Mesendoderm (in vitro differentiated cells): ENCODE measurements at regions not wholly inside any gene's neighbourhood (a gene's known extent, or its start where the extent isn't known, plus 50 kb on each side); places are given as distances from the start of the nearest gene placed in this dataset.

Source experiments
- DNase-seq: peaks from one replicate; pipeline ENCODE4 v3.0.0; 2013
- H2AK5ac ChIP-seq: 2 replicates; pipeline ENCODE4 v1.6.1; 2013; ENCODE audit warnings: low read length, inconsistent platforms
- H2BK120ac ChIP-seq: 2 replicates; pipeline ENCODE4 v1.6.1; 2013; ENCODE audit warnings: low read depth, mild to moderate bottlenecking, low read length, moderate library complexity, mixed read lengths
- H2BK15ac ChIP-seq: replicated peaks from 2 replicates; pipeline ENCODE4 v1.6.1; 2013; ENCODE audit warnings: low read depth, mild to moderate bottlenecking, moderate library complexity
- H2BK5ac ChIP-seq: 2 replicates; pipeline ENCODE4 v1.6.1; 2013; ENCODE audit warnings: low read length, inconsistent platforms
- H3K18ac ChIP-seq: 2 replicates; pipeline ENCODE4 v1.6.1; 2013; ENCODE audit warnings: mild to moderate bottlenecking, low read length, mixed read lengths
- H3K23ac ChIP-seq: one replicate; pipeline ENCODE4 v1.6.1; 2013; ENCODE audit warnings: low read length
- H3K27ac ChIP-seq: 2 replicates; pipeline ENCODE4 v1.5.1; 2013; ENCODE audit warnings: low read depth, mild to moderate bottlenecking, inconsistent platforms, low read length, moderate library complexity
- H3K27me3 ChIP-seq: 2 replicates; pipeline ENCODE4 v1.6.1; 2013; ENCODE audit warnings: low read length, control low read depth, mild to moderate bottlenecking, inconsistent platforms; ENCODE audit not compliant: insufficient read depth, poor library complexity
- H3K36me3 ChIP-seq: 2 replicates; pipeline ENCODE4 v1.6.1; 2013; ENCODE audit warnings: low read length, inconsistent platforms; ENCODE audit not compliant: control insufficient read depth, insufficient read depth
- H3K4ac ChIP-seq: one replicate; pipeline ENCODE4 v1.6.1; 2013; ENCODE audit warnings: low read depth, mild to moderate bottlenecking, low read length, moderate library complexity
- H3K4me1 ChIP-seq: 2 replicates; pipeline ENCODE4 v1.6.1; 2013; ENCODE audit warnings: low read depth, low read length, inconsistent platforms; ENCODE audit not compliant: control insufficient read depth
- H3K4me2 ChIP-seq: 2 replicates; pipeline ENCODE4 v1.6.1; 2013; ENCODE audit warnings: low read length
- H3K4me3 ChIP-seq: 2 replicates; pipeline ENCODE4 v1.5.1; 2013; ENCODE audit warnings: mild to moderate bottlenecking, low read length
- H3K56ac ChIP-seq: one replicate; pipeline ENCODE4 v1.6.1; 2013; ENCODE audit warnings: low read length
- H3K79me1 ChIP-seq: 2 replicates; pipeline ENCODE4 v1.6.1; 2013; ENCODE audit warnings: low read length, inconsistent platforms
- H3K79me2 ChIP-seq: 2 replicates; pipeline ENCODE4 v1.6.1; 2013; ENCODE audit warnings: mild to moderate bottlenecking, low read length; ENCODE audit not compliant: control insufficient read depth, insufficient read depth
- H3K9ac ChIP-seq: 2 replicates; pipeline ENCODE4 v1.6.1; 2013; ENCODE audit warnings: low read length, inconsistent platforms
- H4K5ac ChIP-seq: one replicate; pipeline ENCODE4 v1.6.1; 2013; ENCODE audit warnings: low read length
- H4K8ac ChIP-seq: one replicate; pipeline ENCODE4 v1.6.1; 2013; ENCODE audit warnings: low read depth, mild to moderate bottlenecking, control low read depth, low read length, moderate library complexity
- WGBS: extraction: QIAGEN DNeasy Blood & Tissue Kit; methylation state at CpG from one replicate; pipeline ENCODE4 v1.1.7; 2013; ENCODE audit warnings: low lambda C conversion rate, missing lambda C conversion rate; ENCODE audit not compliant: insufficient coverage; ENCODE audit errors: extremely low coverage; 5-methylcytosine and 5-hydroxymethylcytosine counted together

DNA sequence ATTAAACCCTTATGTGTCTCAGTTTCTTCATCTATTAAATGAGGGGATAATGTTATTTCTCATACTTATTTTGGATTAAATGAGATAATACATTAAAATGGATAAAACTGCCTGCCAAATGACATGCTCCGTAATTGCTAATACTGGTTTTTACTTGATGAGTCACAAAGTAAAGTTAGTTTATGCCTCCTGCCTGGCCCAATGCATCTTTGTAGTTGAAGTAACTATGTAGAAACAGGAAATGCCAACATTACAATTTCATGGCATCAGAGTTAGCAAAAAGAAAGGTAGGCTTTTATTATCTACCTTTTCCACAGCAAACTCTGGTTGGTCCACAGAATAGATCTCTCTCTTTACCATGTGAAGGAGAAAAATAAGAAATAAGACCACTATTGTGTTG, 214.5 kb downstream of the TBX15 start:
- Histone ChIP-seq H3K27ac (no peak overlapping the region), H3K27me3 (no peaks in the 10 kb centered on the region), H2BK120ac (no peak overlapping the region), H3K79me2 (no peaks in the 10 kb centered on the region), H3K9ac (no peak overlapping the region), H2AK5ac (no peak overlapping the region), H3K4ac (no peak overlapping the region), H3K79me1 (no peaks in the 10 kb centered on the region), H3K4me1 (no peaks in the 10 kb centered on the region), H3K4me2 (no peak overlapping the region), H3K36me3 (no peaks in the 10 kb centered on the region), H3K18ac (no peak overlapping the region), H3K4me3 (no peak overlapping the region), H2BK15ac (no peak overlapping the region), H4K5ac (no peak overlapping the region), H4K8ac (no peak overlapping the region), H2BK5ac (no peak overlapping the region), H3K56ac (no peak overlapping the region), H3K23ac (no peak overlapping the region)
- no peak for DNase-seq
- no CpG with 5 or more reads among the region's 1 CpG for WGBS

- no peak overlapping the region for H2BK120ac ChIP-seq
- H4K5ac ChIP-seq: no peak overlapping the region
- H3K27ac ChIP-seq: no peak overlapping the region
- no peak overlapping the region for H3K23ac ChIP-seq
- H3K18ac ChIP-seq: no peak overlapping the region
- H3K9ac ChIP-seq: no peak overlapping the region
- WGBS: no CpG with 5 or more reads among the region's 2 CpGs
- DNase-seq: no peak
- no peaks in the 10 kb centered on the region for H3K4me1 ChIP-seq
- no peaks in the 10 kb centered on the region for H3K36me3 ChIP-seq
- no peak overlapping the region for H2BK5ac ChIP-seq
- H3K79me1 ChIP-seq: no peaks in the 10 kb centered on the region
- H3K4ac ChIP-seq: no peak overlapping the region
- H3K4me3 ChIP-seq: no peak overlapping the region
- H4K8ac ChIP-seq: no peak overlapping the region
- no peak overlapping the region for H3K4me2 ChIP-seq
- no peaks in the 10 kb centered on the region for H3K27me3 ChIP-seq
- H3K79me2 ChIP-seq: no peaks in the 10 kb centered on the region
- H2AK5ac ChIP-seq: no peak overlapping the region
- H3K56ac ChIP-seq: no peak overlapping the region
- no peak overlapping the region for H2BK15ac ChIP-seq
Observed at GRCh38 chr1:118767971-118768370, 220.2 kb downstream of the TBX15 start.

DNA sequence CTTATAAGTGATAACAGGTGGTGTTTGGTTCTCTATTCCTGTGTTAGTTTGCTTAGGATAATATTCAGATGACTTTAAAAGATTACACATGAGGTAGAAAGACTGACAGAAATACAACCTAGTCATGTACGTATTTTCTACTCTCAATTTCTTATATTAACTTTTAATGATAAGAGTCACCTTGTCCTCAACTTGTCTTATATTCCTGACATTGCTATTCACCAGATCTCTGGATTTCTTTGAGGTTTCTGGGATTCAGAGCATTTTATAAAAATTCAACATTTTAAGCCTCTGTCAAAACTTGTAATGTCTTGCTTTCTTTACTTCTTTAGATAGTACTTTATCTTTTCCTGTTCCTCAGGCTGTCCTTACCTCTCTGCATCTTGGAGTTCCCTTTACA, 234.2 kb downstream of the TBX15 start:
- Histone ChIP-seq H3K4me3 (no peak overlapping the region), H2BK120ac (no peak overlapping the region), H3K27ac (no peak overlapping the region), H3K4me2 (no peak overlapping the region), H2AK5ac (no peak overlapping the region), H3K79me2 (no peaks in the 10 kb centered on the region), H2BK5ac (no peak overlapping the region), H3K56ac (no peak overlapping the region), H2BK15ac (no peak overlapping the region), H3K79me1 (no peaks in the 10 kb centered on the region), H3K36me3 (no peaks in the 10 kb centered on the region), H3K9ac (no peak overlapping the region), H4K5ac (no peak overlapping the region), H4K8ac (no peak overlapping the region), H3K4me1 (no peaks in the 10 kb centered on the region), H3K4ac (no peak overlapping the region), H3K23ac (no peak overlapping the region), H3K27me3 (peaks cover 2% of the 10 kb centered on the region), H3K18ac (no peak overlapping the region)
- no peak for DNase-seq
- no CpG with 5 or more reads among the region's 1 CpG for WGBS

GRCh38 chr1:118751166-118751565, 237.0 kb downstream of the TBX15 start:
- no peak overlapping the region for H3K9ac ChIP-seq
- H2BK120ac ChIP-seq: no peak overlapping the region
- H3K4ac ChIP-seq: no peak overlapping the region
- no peak overlapping the region for H4K5ac ChIP-seq
- H3K36me3 ChIP-seq: no peaks in the 10 kb centered on the region
- no peak overlapping the region for H4K8ac ChIP-seq
- no peak overlapping the region for H3K18ac ChIP-seq
- H3K79me2 ChIP-seq: no peaks in the 10 kb centered on the region
- no peak overlapping the region for H3K23ac ChIP-seq
- no peak overlapping the region for H3K56ac ChIP-seq
- no peak overlapping the region for H2BK5ac ChIP-seq
- no peaks in the 10 kb centered on the region for H3K79me1 ChIP-seq
- H3K27me3 ChIP-seq: peaks cover under 1% of the 10 kb centered on the region
- H3K4me2 ChIP-seq: no peak overlapping the region
- no peak overlapping the region for H2BK15ac ChIP-seq
- no peaks in the 10 kb centered on the region for H3K4me1 ChIP-seq
- H2AK5ac ChIP-seq: no peak overlapping the region
- H3K27ac ChIP-seq: no peak overlapping the region
- no peak overlapping the region for H3K4me3 ChIP-seq
- no peak for DNase-seq

DNA sequence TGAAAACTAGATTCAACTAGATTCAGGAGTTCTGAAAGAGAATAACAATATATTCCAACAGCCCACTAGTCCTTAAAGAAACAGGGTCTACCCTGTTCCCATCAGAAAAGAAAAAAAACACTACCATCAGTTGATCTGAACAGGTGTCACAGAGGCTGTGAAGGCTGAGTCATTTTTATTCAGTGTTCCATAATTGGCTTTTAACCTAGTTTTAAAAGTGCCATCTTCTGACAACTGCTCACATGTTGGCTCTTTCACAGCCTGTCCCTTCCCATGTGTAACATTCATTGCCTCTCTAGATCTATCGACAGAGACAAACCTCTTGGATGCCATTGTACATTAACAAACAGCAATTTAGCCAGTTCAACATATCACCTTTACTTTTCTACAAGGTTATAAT, 243.7 kb downstream of the TBX15 start:
- no peak overlapping the region for H3K4me3 ChIP-seq
- H3K4ac ChIP-seq: no peak overlapping the region
- no peak overlapping the region for H3K56ac ChIP-seq
- no peak overlapping the region for H3K18ac ChIP-seq
- WGBS: no CpG with 5 or more reads among the region's 1 CpG
- no peak overlapping the region for H2BK15ac ChIP-seq
- H2AK5ac ChIP-seq: no peak overlapping the region
- H4K5ac ChIP-seq: no peak overlapping the region
- H3K9ac ChIP-seq: no peak overlapping the region
- no peak overlapping the region for H2BK5ac ChIP-seq
- H3K79me2 ChIP-seq: no peaks in the 10 kb centered on the region
- H3K23ac ChIP-seq: no peak overlapping the region
- no peaks in the 10 kb centered on the region for H3K27me3 ChIP-seq
- no peak overlapping the region for H3K27ac ChIP-seq
- no peak overlapping the region for H4K8ac ChIP-seq
- H3K36me3 ChIP-seq: no peaks in the 10 kb centered on the region
- H3K79me1 ChIP-seq: no peaks in the 10 kb centered on the region
- no peak overlapping the region for H2BK120ac ChIP-seq
- no peak for DNase-seq
- no peak overlapping the region for H3K4me2 ChIP-seq
- no peaks in the 10 kb centered on the region for H3K4me1 ChIP-seq

DNA sequence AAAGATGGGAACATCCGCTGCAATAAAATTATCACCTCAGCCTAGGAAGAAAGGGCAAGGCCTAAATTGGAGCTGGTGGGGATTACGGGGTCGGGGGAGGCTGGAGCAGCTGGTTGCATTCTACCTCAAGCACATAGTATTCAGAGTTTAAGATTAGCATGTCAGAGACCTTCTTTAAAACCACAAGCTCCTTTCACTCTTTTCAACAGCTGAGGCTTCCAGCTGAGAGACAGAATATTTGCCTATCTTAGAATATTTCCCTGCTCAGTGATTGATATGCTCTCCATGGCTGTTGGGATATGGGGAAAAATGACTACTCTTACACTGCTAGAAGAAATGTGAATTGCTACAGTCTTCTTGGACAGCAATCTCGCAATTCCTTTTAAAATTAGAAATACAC, 248.6 kb downstream of the TBX15 start:
- Histone ChIP-seq H3K79me1 (no peaks in the 10 kb centered on the region), H3K36me3 (no peaks in the 10 kb centered on the region), H2AK5ac (no peak overlapping the region), H3K4me2 (no peak overlapping the region), H4K8ac (no peak overlapping the region), H3K27me3 (no peaks in the 10 kb centered on the region), H3K4me3 (no peak overlapping the region), H3K18ac (no peak overlapping the region), H3K4me1 (no peaks in the 10 kb centered on the region), H3K4ac (no peak overlapping the region), H2BK120ac (no peak overlapping the region), H3K79me2 (no peaks in the 10 kb centered on the region), H3K27ac (no peak overlapping the region), H3K23ac (no peak overlapping the region), H2BK5ac (no peak overlapping the region), H4K5ac (no peak overlapping the region), H3K56ac (no peak overlapping the region), H3K9ac (no peak overlapping the region), H2BK15ac (no peak overlapping the region)
- DNase-seq: peak; percentile 46
- no CpG with 5 or more reads among the region's 4 CpGs for WGBS
